H9 (cell line): ENCODE measurements at regions not wholly inside any gene's neighbourhood (a gene's known extent, or its start where the extent isn't known, plus 50 kb on each side); places are given as distances from the start of the nearest gene placed in this dataset.

Source experiments
- DNase-seq: peaks from one replicate; pipeline ENCODE4 v3.0.0-alpha.2; 2017
- H2AFZ ChIP-seq: one replicate; pipeline ENCODE4 v1.6.1; 2013; ENCODE audit warnings: mild to moderate bottlenecking, low read length, control low read depth, moderate library complexity
- H2AK5ac ChIP-seq: 2 replicates; pipeline ENCODE4 v1.6.1; 2013; ENCODE audit warnings: low read length, control low read depth, mixed read lengths; ENCODE audit not compliant: insufficient read length
- H2BK120ac ChIP-seq: one replicate; pipeline ENCODE4 v1.6.1; 2013; ENCODE audit warnings: low read depth, mild to moderate bottlenecking, low read length, control low read depth, inconsistent platforms; ENCODE audit not compliant: poor library complexity, severe bottlenecking
- H2BK12ac ChIP-seq: 2 replicates; pipeline ENCODE4 v1.6.1; 2013; ENCODE audit warnings: low read length, control low read depth, mixed read lengths, low read depth; ENCODE audit not compliant: insufficient read length
- H2BK15ac ChIP-seq: 2 replicates; pipeline ENCODE4 v1.6.1; 2013; ENCODE audit warnings: low read depth, low read length, control low read depth
- H2BK20ac ChIP-seq: one replicate; pipeline ENCODE4 v1.6.1; 2013; ENCODE audit warnings: low read depth, mild to moderate bottlenecking, low read length, control low read depth, inconsistent platforms; ENCODE audit not compliant: poor library complexity, severe bottlenecking
- H2BK5ac ChIP-seq: 2 replicates; pipeline ENCODE4 v1.6.1; 2013; ENCODE audit warnings: low read length, control low read depth, mixed read lengths; ENCODE audit not compliant: insufficient read length
- H3K14ac ChIP-seq: 2 replicates; pipeline ENCODE4 v1.6.1; 2013; ENCODE audit warnings: low read length, control low read depth; ENCODE audit not compliant: insufficient read depth
- H3K18ac ChIP-seq: 2 replicates; pipeline ENCODE4 v1.6.1; 2013; ENCODE audit warnings: low read depth, mild to moderate bottlenecking, mixed read lengths, low read length, control low read depth; ENCODE audit not compliant: insufficient read length
- H3K23ac ChIP-seq: 2 replicates; pipeline ENCODE4 v1.6.1; 2013; ENCODE audit warnings: low read length, control low read depth, mixed read lengths, low read depth; ENCODE audit not compliant: insufficient read length
- H3K23me2 ChIP-seq: 2 replicates; pipeline ENCODE4 v1.6.1; 2013; ENCODE audit warnings: low read depth, mild to moderate bottlenecking, mixed read lengths, low read length, control low read depth; ENCODE audit not compliant: insufficient read length, poor library complexity, severe bottlenecking
- H3K27ac ChIP-seq: 2 replicates; pipeline ENCODE4 v1.5.1; 2013; ENCODE audit warnings: low read length, control low read depth, mixed read lengths, low read depth; ENCODE audit not compliant: insufficient read length
- H3K27me3 ChIP-seq: 2 replicates; pipeline ENCODE4 v1.6.1; 2013; ENCODE audit warnings: low read length, control low read depth, inconsistent platforms; ENCODE audit not compliant: insufficient read depth
- H3K4ac ChIP-seq: 2 replicates; pipeline ENCODE4 v1.6.1; 2013; ENCODE audit warnings: low read depth, mild to moderate bottlenecking, control low read depth, inconsistent platforms, low read length, moderate library complexity
- H3K4me1 ChIP-seq: 2 replicates; pipeline ENCODE4 v1.6.1; 2013; ENCODE audit warnings: low read length, control low read depth, inconsistent platforms; ENCODE audit not compliant: insufficient read depth
- H3K4me2 ChIP-seq: 2 replicates; pipeline ENCODE4 v1.6.1; 2013; ENCODE audit warnings: low read length, control low read depth, mixed read lengths; ENCODE audit not compliant: insufficient read length, insufficient read depth
- H3K56ac ChIP-seq: 2 replicates; pipeline ENCODE4 v1.6.1; 2013; ENCODE audit warnings: low read depth, mild to moderate bottlenecking, mixed read lengths, low read length, control low read depth; ENCODE audit not compliant: insufficient read length
- H3K79me1 ChIP-seq: 2 replicates; pipeline ENCODE4 v1.6.1; 2013; ENCODE audit warnings: low read depth, mild to moderate bottlenecking, moderate library complexity, low read length, control low read depth, inconsistent platforms; ENCODE audit not compliant: insufficient read depth, poor library complexity, severe bottlenecking
- H3K79me2 ChIP-seq: 2 replicates; pipeline ENCODE4 v1.6.1; 2013; ENCODE audit warnings: low read length, control low read depth, inconsistent platforms; ENCODE audit not compliant: insufficient read depth
- H3K9ac ChIP-seq: 2 replicates; pipeline ENCODE4 v1.6.1; 2013; ENCODE audit warnings: low read length, control low read depth, mixed read lengths; ENCODE audit not compliant: insufficient read length; ENCODE audit errors: extremely low read depth
- H3K9me3 ChIP-seq: one replicate; pipeline ENCODE4 v1.6.1; 2013; ENCODE audit warnings: low read depth, low read length, inconsistent platforms; ENCODE audit not compliant: control insufficient read depth
- H3T11ph ChIP-seq: one replicate; pipeline ENCODE4 v1.6.1; 2013; ENCODE audit warnings: mild to moderate bottlenecking, low read length, control low read depth, inconsistent platforms
- H4K20me1 ChIP-seq: one replicate; pipeline ENCODE4 v1.6.1; 2013; ENCODE audit not compliant: control insufficient read depth, insufficient read length, insufficient read depth
- H4K5ac ChIP-seq: 2 replicates; pipeline ENCODE4 v1.6.1; 2013; ENCODE audit warnings: low read depth, mild to moderate bottlenecking, mixed read lengths, low read length, control low read depth; ENCODE audit not compliant: insufficient read length
- H4K8ac ChIP-seq: replicated peaks from 2 replicates; pipeline ENCODE4 v1.6.1; 2013; ENCODE audit warnings: low read length, control low read depth, mixed read lengths, low read depth; ENCODE audit not compliant: insufficient read length
- H4K91ac ChIP-seq: 2 replicates; pipeline ENCODE4 v1.6.1; 2013; ENCODE audit warnings: low read depth, mild to moderate bottlenecking, moderate library complexity, mixed read lengths, low read length, control low read depth; ENCODE audit not compliant: insufficient read length
- H3K27ac Mint-ChIP-seq, 3 experiments: 2 replicates in 2 of 3; 3 replicates in 1 of 3; pipeline ENCODE4 v1.8.0; 2020 to 2021; ENCODE audit warnings: mixed read lengths in 3 of 3, mild to moderate bottlenecking in 1 of 3, moderate library complexity in 1 of 3
- H3K27me3 Mint-ChIP-seq: 2 replicates; pipeline ENCODE4 v1.8.0; 2021; ENCODE audit warnings: low read depth, mild to moderate bottlenecking, moderate library complexity, mixed read lengths
- H3K36me3 Mint-ChIP-seq, 3 experiments: 2 replicates in 2 of 3; 3 replicates in 1 of 3; pipeline ENCODE4 v1.8.0; 2020 to 2021; ENCODE audit warnings: low read depth in 3 of 3, mixed read lengths in 3 of 3; ENCODE audit not compliant: insufficient read depth in 1 of 3
- H3K4me1 Mint-ChIP-seq, 2 experiments: 2 replicates each; pipeline ENCODE4 v1.8.0; 2020; ENCODE audit warnings: mixed read lengths in 2 of 2
- H3K4me3 Mint-ChIP-seq, 2 experiments: 2 replicates in 1 of 2; 3 replicates in 1 of 2; pipeline ENCODE4 v1.8.0; 2020 to 2021; ENCODE audit warnings: mild to moderate bottlenecking in 2 of 2, mixed read lengths in 2 of 2, moderate library complexity in 1 of 2
- H3K9me3 Mint-ChIP-seq, 2 experiments: 2 replicates in 1 of 2; 3 replicates in 1 of 2; pipeline ENCODE4 v1.8.0; 2020; ENCODE audit warnings: mild to moderate bottlenecking in 2 of 2, mixed read lengths in 2 of 2, moderate library complexity in 1 of 2
- WGBS: extraction: QIAGEN DNeasy Blood & Tissue Kit; methylation state at CpG from one replicate; pipeline ENCODE4 v1.1.7; 2013; ENCODE audit warnings: missing lambda C conversion rate, low lambda C conversion rate, mixed read lengths; ENCODE audit not compliant: insufficient read length; ENCODE audit errors: extremely low coverage; 5-methylcytosine and 5-hydroxymethylcytosine counted together
- TF ChIP-seq, protein P1 (sequence below): fragments of 200-600 bp; sonication (generic); conservative IDR thresholded peaks from 3 replicates; pipeline ENCODE4 v1.8.0; 2021; ENCODE audit warnings: antibody characterized with exemption, mild to moderate bottlenecking

DNA sequence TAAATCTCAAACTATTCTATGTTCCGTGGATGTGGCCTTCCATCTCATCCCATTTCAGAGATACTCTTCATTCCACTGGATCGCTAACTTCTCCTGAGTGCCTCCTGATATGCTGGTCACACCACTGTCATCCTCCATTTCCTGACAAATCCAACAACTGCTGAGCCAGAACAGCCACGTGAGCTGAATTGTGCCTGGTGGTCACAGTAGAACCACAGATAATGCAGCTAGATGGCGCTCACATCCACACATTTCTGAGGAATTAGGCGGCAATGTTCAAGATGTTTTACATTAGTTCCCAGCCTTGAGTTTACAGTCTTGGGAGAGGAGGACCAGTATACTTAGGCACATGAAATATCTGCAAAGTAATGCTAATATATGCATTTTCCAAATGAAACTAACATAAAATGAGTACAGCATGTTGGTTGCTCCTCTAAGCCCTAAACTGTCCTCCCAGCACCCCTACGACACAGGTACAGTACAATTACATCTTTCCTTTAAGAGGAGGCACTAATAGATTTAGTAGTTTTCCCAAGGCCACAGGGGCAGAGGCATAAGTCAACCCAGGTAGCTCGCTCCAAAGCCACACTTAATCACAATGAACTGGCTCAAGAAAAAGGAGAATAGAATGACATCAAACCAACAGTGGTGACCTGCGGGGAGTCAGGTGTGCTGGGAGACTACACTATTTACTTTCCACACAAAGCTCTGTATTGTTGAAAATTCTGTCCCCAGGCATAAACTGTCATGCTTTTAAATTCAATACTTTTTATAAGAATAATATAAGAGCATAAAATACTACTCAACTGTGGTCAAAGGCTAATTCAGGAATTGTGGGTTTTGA is 134.2 kb downstream of the CHIC2 start:
- no peak overlapping the region for H3T11ph ChIP-seq
- Mint-ChIP-seq H3K4me3 (no peak overlapping the region), H3K9me3 (peaks cover 3 to 5% of the 10 kb centered on the region in 2 experiments; a peak in 2 of 5 replicates), H3K36me3 (no peaks in the 10 kb centered on the region), H3K27me3 (peaks cover 19% of the 10 kb centered on the region), H3K27ac (no peak overlapping the region), H3K4me1 (peaks cover 2 to 3% of the 10 kb centered on the region in 2 experiments; a peak in 2 of 4 replicates)
- H4K91ac ChIP-seq, result no peak overlapping the region
- peak; percentile 80 for DNase-seq
- no peak overlapping the region for H2BK15ac ChIP-seq
- H2AFZ ChIP-seq, result no peak overlapping the region
- H2BK12ac ChIP-seq, result no peak overlapping the region
- TF ChIP-seq, protein P1, sequence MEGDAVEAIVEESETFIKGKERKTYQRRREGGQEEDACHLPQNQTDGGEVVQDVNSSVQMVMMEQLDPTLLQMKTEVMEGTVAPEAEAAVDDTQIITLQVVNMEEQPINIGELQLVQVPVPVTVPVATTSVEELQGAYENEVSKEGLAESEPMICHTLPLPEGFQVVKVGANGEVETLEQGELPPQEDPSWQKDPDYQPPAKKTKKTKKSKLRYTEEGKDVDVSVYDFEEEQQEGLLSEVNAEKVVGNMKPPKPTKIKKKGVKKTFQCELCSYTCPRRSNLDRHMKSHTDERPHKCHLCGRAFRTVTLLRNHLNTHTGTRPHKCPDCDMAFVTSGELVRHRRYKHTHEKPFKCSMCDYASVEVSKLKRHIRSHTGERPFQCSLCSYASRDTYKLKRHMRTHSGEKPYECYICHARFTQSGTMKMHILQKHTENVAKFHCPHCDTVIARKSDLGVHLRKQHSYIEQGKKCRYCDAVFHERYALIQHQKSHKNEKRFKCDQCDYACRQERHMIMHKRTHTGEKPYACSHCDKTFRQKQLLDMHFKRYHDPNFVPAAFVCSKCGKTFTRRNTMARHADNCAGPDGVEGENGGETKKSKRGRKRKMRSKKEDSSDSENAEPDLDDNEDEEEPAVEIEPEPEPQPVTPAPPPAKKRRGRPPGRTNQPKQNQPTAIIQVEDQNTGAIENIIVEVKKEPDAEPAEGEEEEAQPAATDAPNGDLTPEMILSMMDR, result peak; percentile 82
- H3K9me3 ChIP-seq, result no peaks in the 10 kb centered on the region
- H3K23ac ChIP-seq, result no peak overlapping the region
- no peak overlapping the region for H4K5ac ChIP-seq
- no peaks in the 10 kb centered on the region for H3K23me2 ChIP-seq
- no peak overlapping the region for H3K27ac ChIP-seq
- no peak overlapping the region for H2BK20ac ChIP-seq
- WGBS, result no CpG with 5 or more reads among the region's 8 CpGs
- H3K4me1 ChIP-seq, result no peaks in the 10 kb centered on the region
- H2AK5ac ChIP-seq, result no peak overlapping the region
- no peak overlapping the region for H2BK120ac ChIP-seq
- H4K20me1 ChIP-seq, result no peaks in the 10 kb centered on the region
- no peak overlapping the region for H3K18ac ChIP-seq
- H3K79me1 ChIP-seq, result no peaks in the 10 kb centered on the region
- no peak overlapping the region for H3K56ac ChIP-seq
- H2BK5ac ChIP-seq, result no peak overlapping the region
- no peak overlapping the region for H3K4ac ChIP-seq
- no peaks in the 10 kb centered on the region for H3K79me2 ChIP-seq
- H3K14ac ChIP-seq, result no peak overlapping the region
- H4K8ac ChIP-seq, result no peak overlapping the region
- H3K9ac ChIP-seq, result no peak overlapping the region
- no peaks in the 10 kb centered on the region for H3K27me3 ChIP-seq
- H3K4me2 ChIP-seq, result no peak overlapping the region
